Activated CD4-positive, alpha-beta T cell treated with anti-CD3 and anti-CD28 coated beads, Interleukin-2, amount 50 U/mL, for 16 hours (primary cell): ENCODE measurements at regions not wholly inside any gene's neighbourhood (a gene's known extent, or its start where the extent isn't known, plus 50 kb on each side); places are given as distances from the start of the nearest gene placed in this dataset.

Experiments
- DNase-seq: peaks from one replicate; pipeline ENCODE4 v3.0.0-alpha.2; 2020

DNA sequence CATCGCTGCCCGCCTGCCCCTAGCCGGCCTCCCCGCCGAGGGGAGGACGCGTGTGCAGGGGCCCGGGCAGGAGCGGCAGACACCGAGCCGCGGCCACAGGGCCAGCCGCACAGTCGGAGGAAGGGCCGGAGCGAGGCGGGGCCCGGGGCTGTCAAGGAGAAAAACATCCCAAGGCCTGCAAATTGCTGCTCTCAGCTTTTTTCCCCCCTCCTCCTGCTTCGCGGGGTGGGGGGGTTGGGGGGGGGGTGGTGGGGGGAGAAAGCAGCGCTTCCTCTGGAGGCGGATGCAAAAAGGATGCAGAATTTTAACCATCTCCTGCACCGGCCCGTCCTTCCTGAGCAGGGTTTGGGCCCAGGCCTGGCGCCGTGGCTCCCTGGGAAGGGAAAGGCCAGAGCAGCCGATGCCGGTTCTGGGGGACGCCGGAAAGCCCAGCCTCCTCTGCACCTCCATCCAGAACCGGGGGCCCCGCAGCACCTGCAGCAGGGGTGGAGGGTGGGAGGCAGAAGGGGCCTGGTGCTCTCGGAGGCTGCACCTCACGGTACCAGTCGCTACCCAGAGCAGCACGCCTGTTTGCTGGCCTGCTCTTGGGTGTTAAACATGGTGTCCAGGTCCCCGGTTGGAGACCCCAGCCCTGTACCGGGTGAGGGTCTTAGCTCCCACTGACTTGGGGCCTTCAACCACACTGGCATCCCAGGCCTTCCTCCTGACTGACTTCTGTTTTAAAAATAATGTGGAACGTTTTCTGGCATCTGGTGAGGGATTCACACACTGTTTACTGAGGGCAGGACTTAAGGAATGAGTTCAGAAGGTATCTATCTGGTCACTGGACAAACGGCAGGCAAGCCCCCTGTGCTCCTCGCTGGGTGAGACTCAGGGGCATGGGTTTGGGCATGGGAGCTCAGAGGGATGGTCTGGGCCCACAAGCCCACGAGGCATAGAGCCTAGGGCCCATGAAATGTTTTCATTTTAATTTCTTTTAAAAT is 77.4 kb upstream of the WNT7B start:
- peak; percentile 34 for DNase-seq

DNA sequence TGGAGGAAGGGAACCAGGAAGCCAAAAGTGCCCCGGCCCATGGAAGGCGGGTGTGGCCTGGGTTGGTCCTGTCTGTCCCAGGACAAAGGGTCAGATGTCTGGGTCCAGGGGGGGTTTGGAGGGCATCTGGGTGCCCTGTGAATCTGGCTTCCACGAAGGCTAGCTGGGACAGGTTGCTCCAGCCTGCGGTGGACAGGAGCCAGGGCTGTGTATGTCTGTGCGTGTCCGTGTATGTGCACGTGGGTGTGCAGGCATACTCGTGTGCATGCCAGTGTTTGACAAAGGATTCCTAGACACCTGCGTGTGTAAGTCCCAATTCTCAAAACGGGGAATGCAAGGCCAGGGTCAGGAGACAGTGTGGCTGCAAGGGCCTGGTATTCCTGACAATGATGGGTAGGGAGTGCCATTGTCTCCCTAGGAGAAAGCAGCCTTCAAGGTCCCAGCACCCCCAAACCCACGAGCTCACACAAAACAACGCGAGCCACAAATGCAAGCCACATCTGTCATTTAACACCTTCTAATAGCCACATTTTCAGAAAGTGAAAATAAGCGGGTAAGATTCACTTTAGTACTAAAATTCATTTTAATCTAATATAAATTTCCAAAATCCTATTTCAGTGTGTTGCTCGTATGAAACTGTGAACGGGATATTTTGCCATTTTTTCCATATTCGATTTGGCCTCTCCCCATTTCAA is 78.4 kb upstream of the WNT7B start:
- no peak for DNase-seq

DNA sequence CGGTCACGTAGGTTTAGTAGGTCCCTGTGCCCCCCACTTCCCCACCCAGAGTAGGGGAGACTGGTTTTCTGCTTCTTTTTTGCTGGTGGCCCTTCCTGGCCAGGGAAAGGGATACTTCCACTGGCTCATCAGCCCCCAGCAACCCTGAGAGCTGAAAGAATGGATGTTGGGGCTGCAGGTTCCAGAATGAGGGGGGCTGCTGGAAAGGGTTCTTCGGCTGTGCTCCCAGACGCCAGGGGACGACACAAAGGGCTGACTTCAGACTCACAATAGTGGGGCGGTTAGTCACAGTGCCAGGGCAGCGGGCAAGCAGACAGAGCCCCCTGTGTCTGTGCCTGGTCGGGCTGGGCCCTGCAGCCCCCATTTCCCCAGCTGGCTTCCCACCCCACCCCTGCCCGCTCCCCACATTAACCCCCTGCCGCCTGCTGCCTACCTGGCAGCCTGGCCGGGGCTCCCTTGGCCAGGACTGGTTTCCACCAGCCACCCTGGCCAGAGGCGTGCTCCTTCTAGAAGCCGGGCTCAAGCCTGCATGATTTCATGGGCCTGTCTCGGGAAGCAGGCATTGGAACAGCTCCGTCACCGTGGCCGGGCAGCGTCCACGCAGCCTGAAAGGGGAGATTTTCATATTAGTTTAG is 79.1 kb upstream of the WNT7B start:
- DNase-seq, result no peak

DNA sequence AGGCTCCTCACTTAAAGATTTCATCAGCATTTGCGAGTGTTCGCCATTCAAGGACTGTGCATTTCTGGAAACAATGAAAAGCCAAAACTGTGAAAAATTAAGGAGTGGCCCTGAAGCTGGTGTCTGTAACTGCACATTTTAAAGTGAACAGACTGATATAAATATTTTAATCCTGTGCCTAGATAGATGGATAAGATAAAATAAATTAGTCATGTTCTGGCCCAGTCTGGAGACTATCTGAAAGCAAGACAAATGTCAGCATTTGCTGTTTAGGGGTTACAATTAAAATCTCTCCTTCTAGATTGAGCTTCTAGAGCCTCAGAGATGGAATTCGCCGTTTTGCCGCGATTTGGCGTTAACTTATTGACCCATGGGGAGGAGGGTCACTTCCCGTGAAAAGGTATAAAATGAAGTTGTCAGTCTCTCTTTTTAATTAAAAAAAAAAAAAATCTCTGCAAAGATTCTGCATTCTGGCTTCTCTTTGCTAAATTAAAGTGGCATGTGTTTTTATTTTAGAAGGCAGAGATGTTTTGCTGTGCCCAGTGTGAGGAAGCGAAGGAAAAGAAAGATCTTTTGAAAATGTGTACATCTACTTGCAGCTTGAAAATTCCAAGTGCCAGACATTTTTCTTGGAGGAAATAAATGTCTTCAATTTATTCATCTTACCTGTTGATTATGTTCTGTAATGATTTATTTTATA is 79.7 kb upstream of the WNT7B start:
- no peak for DNase-seq

DNA sequence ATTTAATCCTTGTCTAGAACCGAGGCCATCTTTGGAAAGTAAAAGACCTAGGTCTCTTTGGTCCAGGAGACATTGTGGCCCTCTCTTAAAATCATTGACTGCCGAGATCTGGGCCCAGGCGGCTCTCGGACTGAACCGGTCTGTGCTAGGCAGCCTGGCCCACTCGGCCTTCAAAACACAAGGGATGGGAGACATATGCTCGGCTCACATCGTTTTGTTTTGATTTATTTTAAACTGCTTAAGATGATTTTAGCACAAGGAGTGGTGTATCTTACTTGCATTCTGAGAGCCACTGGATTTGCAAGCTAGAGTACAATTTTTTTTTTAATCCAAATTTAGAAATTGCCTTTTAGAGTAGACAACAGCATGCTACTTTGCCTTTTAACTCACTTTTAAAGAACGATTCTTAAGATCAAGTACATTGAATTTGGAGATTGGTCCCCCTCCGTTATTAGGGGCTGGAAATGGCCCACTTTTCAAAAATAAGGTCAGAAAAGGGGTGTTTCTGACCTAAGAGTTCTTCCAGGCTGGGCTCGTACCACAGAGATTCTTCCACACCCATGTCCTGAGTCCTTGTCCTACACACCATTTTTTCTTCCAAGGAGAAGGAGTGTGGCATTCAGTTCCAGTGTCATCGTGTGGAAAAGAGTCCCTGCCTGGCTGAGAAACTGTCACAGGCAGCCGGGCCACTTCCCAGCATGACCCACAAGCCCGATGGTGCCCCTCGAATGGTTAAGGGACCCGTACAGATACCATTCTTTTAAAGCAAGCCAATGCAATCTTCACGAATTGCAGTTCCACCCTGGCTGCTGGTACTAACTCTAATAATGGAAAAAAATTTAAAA is 80.5 kb upstream of the WNT7B start:
- no peak for DNase-seq

DNA sequence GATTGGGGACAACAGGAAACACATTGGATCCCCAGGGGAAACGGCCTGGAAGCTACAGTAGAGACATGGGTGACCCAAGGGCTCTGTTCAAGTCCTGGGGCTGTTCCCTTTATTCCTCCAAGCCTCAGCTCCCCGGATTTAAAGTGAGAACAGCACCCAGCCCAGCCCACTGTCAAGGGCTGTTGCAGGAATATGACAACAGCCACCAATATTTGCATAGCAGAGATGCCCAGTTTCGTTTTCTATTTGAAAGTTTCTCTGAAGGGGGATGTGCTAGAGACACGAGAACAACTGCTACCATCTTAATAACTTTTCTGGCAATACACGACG is 81.1 kb upstream of the WNT7B start:
- DNase-seq, result peak; percentile 74

DNA sequence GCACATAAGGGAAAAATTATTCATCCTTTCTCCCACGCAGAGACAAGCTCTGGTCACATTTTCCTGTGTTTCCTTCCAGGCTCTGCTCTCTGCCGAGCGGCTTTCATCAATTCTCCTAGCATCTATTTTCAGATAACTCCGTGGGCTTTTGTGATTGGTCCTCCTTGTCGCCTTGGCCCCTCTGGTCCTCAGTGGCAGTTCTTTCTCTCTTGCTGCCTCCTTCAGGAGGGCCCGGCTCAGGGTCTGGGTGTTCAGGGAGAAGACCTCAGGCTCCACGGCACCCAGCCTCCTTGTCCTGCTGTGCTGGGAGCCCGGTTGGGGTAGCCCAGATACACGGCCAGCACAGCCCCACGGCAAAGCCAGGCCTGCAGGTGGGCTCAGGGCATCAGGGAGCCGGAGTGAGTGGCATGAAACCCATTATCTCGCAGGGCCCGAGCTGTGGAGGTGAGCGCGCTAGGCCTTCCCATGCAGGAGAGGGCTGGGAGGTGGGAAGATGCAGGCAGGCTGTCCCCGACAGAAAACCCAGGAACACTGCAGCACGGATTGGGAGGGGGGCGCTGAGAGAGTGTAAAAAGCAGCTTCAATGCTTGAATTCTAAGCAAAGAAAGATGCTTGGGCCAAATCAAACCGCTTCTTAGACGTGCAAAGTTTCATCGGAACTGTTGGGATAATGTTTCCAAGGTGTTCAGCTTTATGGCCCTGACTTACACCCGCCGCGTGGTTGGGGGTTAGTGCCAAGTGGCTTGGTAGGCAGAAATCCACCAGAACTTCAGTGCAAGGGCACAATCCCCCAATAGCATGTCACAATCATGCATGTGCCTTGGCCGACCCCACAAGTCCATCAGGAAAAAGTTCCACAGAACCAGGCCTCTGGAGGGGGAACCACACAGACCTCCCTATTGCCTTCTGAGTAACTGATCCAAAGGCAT is 81.9 kb upstream of the WNT7B start:
- no peak for DNase-seq

DNA sequence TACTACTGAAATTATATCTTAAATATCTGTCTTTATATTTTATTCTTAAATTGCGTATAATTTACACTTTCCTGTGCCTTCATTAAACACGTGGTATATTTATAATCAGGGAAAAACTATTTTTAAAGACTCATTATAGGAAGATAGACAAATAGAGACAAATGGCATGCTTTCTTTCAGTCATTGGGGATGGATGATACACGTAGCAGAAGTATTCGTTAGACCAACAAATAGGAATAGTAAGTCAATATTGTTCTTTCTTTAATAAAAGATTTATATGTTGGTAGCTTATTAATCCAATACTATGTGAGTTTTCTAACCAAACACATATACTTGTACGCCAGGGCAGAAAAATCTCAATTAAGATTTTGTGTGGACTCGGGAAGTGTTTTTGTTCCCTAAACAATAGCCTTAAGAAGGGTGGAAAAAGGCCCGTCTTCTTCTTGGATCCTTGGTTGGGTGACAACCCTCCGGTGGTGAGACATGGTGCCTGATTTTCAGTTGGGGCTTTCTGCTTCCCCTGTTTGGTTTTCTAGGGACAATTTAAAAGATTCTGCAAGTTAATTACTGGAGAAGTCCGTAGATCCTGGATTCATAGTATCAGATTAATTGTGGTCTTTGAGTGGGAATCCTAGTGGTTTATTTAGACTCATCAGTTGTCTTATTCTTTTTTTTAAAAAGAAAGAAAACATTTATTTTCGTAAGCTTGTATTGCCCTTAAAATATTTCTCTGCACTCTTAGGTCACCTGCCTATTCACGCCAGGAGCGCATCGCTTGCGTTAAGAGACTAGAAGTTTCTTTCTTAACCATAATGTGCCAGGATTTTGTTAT is 83.5 kb upstream of the WNT7B start:
- no peak for DNase-seq

DNA sequence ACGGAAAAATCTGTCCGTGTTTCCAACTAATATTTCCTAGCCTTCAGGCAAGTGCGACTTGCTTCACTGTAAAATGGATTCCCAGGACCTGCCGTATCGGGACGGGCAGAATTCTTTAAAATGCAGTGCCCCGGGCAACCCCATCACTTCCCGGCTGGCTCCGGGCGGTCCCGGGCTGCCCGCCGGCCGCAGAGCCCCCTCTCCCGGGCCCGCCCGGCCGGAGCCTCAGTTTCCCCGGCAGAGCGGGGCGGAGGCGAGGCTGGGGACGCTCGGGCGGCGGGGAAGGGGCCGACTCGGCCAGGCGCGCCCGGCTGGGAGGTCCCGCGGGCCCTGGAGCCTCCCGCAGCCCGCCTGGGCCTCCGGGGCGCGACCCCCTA is 84.2 kb upstream of the WNT7B start:
- DNase-seq, result no peak

DNA sequence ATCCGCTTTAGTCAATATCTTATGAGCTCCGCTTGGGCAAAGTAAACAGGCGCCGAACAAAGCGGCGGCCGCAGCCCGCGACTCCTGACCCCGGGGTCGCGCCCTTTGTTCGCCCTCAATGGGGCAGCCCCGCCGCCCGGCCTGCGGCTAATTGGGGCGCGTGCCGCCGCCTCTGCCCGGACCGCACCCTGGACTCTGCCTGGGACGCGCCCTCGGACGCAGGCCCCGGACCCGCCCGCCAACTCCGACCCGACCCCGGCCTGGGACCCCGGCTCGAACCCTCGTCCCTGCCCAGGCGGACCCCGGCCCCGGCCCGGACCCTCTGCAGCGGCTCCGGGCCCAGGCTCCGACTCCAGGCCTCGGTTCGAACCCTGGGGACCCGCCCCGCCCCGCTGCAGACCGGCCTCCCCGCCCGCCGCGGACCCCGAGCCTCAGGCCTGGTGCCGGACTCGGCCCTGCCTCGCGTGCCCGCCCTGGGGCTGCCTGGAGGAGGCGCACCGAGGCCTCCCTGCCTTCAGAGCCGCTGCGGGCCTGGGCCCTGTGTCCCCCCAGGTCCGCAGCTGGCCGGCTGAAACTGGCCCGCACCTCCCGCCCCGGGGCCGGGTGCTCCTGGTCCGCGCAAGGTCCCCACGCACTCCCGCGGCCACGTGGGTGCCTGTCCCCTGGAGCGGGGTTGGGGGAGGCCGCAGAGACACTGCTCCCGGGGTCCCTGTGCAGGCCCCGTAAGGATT is 84.7 kb upstream of the WNT7B start:
- DNase-seq, result no peak

DNA sequence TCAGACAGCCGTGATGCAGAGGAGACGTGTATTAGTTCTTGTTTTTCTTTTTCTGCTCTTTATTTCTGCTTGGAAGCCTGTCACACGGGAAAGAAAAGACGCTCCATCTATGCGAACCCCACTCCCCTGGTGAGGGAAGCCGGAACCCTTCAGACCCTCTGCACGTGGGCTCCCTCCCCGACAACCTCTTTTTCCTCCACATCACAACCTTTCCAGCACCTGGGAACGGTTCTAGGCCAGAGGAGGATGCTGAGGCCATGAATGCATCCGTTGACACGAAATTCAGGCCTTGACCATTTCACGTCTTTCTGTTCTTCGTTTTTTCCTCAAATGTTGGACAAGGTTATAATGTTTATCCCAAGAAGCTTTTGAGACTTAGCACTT is 85.3 kb upstream of the WNT7B start:
- no peak for DNase-seq

DNA sequence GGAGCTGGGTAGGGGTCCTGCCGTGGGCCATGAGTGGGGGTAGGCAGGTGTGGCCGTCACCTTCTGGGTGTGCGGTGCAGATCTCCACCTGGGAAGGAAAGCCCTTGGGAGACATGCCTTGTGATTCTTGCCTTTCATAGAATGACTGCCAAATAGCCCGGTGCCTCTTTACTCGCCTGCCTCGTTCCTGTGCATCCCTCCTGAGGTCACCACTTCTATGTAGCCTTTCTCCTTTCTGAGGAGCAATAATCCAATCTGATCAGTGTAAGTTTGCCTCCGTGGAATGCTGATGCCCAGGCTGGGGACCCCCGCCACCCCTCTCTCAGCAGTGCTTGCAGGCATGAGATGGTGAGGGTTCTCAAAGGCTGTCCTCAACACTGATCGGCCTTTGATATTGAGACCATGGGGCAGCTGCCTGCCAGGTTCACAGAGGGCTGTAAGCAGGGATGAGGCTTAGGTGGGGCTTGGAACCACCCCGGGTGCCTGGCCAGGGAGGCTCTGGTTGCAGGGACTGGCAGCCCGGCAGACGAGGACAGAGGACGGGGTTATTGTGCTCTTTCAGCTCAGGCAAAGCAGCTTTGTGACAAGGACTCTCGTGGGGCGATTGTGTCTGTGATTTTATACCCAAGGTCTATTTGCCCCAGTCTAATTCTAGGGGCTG is 86.1 kb upstream of the WNT7B start:
- no peak for DNase-seq

DNA sequence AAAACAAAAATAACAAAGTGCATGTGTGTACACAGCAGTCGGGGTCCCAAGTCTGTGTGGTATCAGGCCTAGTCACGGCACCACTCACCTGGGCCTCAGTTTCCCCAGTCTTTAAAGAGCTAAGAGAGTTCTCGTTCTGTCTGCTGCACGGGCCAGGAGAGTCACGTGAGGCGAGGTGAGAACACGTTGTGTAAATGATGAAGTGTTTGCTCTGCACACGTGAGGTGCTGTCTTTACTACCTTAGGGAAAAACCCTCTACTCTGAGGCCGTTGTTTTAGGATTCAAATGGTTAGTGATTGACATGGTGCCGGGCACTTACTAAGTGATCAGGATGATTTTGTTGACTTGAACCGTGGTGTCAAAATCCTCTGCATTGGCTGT is 86.5 kb upstream of the PPARA start:
- DNase-seq, result no peak

DNA sequence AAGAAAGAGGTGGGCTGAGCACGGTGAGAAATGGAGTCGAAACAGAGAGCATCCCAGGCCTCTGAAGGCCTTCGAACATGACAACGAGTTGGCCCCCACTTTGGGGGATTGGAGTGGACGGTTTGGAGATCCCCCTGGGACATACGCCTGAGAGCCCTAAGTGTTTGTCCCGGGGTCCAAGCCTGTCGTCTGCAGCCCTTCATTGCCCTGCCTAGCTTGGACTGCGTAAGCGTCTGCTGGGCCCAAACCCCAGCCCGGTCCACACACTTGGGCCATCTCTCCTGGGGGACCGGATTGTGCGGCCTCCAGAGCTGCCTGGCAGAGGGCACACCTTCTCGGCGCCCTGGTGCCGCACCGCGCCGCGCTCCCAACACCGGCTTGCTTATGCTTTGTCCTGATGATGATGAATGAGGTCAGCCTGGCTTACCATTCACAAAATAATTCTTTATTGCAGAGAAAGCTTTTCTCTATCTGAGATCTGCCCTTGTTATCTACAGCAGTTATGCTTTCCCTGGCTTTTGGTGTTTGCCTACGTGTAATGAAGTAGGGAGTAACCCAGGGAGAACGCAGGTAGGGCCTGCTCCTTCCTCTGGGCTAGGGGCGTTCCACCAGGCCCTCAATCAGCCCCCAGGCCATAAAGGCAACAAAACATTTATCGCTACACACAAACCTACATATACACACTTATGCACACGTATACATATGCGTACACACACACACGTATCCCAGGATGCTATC is 85.9 kb upstream of the PPARA start:
- DNase-seq, result no peak

DNA sequence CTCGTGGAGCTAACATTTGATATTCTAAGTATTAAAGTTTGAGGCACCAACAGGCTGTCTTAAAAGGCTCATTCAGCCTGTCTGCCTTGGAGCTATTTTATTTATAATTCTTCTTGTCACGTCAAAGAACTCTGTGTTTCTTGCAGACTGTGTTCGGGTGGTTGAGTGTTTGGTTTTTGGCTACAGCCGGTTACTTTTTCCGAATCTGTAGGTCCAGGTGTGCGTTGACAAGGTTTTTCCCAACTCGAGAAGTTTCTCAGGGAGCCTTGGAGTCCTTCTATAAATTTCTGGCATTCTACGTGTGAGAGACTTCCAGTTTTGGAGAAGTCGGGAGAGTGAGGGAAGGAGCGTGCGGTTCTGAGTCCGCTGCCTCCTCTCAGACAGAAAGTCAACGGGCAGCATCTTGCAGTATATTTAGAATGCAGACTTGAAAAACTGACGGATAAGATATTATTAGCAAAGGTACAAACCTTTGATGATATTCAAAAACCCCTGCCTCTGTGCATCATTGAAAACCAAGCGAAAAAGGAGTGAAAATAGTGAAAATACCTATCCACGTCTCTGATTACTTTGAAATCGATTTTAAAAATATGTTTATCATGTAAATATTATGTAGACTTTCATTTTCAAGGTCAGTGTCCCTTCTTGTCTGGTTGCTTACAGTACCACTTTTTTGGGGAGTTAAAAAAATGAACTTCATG is 85.2 kb upstream of the PPARA start:
- DNase-seq, result no peak

DNA sequence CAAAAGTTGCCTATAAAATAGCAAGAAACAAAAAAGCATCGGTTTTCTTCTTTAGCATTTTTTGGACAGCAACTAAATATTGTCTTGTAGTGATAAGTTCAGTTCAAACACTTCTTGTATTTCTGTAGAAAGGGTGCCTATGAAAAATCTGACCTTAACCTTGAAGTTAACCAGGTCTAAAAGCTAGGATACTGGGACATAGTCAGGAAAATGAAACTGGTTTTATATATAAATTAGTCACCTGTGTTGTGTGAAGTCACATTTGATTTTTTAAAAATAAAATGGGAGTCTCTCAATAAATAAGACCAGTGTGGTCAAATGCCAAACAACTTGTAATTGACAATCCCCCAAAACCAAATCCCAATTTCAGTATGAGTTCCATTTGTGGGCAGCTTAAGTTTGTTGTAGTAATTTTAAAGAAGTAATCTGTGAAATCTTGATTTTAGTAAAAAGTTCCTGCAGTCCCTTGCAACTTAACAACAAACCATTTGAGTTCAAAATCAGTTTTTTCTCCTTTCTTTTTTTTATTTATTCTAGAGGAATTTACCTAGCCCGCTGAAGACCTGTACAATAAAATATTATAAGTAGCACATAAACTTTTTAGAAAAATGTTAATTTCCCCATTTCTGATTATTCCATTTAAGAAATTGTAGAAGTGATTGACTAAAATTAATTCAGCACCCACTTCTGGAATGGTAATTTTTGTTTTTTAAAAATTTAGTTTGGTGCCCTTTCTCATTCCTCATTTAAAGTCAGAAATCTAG is 84.5 kb upstream of the PPARA start:
- no peak for DNase-seq

DNA sequence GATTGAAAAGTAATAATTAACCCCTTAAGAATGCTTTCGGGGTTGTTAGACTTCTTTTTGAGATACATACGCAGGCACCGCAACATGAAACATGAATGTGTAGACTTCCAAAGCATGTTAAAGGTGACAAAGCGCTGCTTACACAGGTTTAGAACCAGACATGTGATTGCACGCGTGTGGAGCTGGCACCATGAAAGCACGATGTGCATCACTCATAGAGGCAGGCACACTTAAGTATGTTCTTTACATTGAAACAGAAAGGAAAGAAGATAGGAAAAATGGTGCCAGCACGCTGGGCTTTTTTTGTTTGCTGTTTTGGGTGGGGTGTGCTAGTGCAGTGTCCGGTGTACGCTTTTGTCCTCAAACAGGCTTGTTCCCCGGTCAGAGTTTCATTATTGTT is 83.6 kb upstream of the PPARA start:
- no peak for DNase-seq
